COR-L47 (cell line): ENCODE measurements at regions not wholly inside any gene's neighbourhood (a gene's known extent, or its start where the extent isn't known, plus 50 kb on each side); places are given as distances from the start of the nearest gene placed in this dataset.
"Not testable (repeated sequence)": the region's sequence is repeated elsewhere in the genome, so short reads cannot be mapped to it uniquely, and the experiment has no call there.

Experiments used
- DNase-seq: peaks from one replicate; lab custom pipeline; 2025; lab: John Stamatoyannopoulos, UW

- no peak for DNase-seq
Measured at GRCh38 chr1:234862944-234863515, 253.1 kb upstream of the IRF2BP2 start.

DNA sequence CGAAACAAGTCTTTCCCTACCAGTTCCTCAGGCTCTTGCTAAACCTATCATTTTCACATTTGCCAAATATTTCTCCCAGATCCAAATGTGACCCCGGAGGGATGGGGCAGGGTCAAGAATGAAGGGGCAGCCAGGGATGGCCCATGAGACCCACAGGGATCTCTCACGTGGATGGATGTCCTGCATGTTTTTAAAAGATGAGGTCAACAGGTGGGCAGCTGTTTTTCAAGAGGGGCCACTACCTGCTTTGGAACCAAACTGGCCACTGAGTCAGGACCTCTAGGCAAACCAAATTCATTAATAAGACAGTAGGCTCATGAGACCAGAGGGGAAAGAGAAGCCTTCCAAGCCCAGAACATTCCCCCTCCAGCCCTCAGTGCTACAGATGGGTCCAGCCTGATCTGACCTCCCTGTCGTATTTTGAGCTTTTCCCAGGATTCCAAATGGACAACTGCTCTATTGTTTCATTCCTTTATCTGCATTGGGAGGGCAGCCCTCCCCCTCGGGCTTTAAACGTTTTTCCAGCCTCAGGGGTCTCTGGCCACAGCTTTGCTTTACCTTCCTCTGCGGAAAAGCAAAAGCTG is 252.5 kb upstream of the IRF2BP2 start:
- DNase-seq, result no peak

GRCh38 chr1:234861761-234862160 is 251.8 kb upstream of the IRF2BP2 start:
- no peak for DNase-seq

GRCh38 chr1:234861024-234861620 is 251.1 kb upstream of the IRF2BP2 start:
- DNase-seq, result no peak

DNA sequence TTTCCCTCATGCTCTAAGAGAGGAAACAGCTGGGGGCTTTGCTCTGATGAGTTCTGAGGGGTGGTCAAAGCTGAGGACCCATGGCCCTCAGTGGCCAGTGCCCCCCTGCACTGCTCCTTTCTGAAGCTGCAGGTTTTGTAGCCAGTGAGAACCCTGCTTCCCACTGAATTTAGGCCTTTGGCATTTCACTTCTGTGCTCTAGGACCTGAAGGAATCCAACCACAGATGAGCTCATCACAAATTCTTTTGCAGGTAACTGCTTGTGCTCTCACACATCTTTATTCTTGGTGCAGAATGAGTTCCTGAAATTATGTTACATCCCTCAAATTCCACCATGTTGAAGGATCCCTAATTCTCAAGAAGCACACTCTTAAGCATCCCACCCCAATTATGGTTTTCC is 248.7 kb upstream of the IRF2BP2 start:
- DNase-seq, result no peak

- no peak for DNase-seq
Measured at GRCh38 chr1:234856845-234857245, 246.9 kb upstream of the IRF2BP2 start.

GRCh38 chr1:234855851-234856250 is 245.9 kb upstream of the IRF2BP2 start:
- no peak for DNase-seq

DNA sequence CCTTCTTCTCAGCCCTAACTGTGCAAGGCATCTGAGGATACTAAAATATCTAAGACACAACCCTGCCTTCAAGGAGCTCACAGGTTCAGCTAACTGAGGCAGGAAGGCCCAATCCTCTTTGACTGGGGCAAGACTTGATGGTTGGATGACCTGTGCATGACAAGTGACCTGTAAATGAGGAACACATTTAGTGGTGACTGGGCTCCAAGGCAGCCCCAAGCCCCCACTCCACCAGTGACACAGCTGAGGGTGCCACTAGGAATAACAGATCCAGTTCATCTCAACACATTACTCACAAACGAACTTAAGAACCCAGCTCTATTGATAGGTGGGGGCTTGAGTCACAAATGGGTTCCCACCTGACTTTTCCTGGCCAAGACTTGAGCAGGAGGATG is 244.7 kb upstream of the IRF2BP2 start:
- no peak for DNase-seq

DNA sequence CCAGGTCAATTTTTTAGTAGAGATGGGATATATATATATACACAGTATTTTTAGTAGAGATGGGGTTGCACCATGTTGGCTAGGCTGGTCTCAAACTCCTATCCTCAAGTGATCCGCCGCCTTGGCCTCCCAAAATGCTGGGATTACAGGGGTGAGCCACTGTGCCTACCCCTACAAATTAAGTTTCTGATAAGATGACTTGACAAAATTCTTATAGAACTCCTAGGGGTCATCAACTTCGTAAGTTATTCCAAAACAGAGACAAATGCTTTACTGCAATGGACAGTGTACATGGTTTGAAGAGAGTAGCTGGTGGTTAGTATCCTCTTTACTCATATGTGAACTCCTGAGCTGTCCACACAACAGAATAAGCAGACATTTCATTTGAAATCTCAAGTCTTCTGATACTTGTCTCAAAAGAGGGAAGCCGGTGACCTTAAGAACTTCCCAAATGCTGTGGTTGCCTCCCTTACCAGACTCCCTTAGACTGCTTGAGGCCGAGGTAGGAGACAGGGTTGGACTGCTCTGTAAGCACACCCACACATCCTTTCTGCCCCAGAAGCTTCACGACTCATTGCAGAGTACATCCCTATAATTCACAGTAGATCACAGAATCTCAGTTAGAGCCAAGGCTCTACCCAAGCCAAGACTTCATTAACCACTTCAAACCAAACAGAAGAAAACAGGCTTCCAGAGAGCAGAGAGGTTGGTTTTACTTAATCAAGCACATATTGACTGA is 244.1 kb upstream of the IRF2BP2 start:
- DNase-seq, result no peak

- no peak for DNase-seq
Measured at GRCh38 chr1:234852659-234853058, 242.7 kb upstream of the IRF2BP2 start.

DNA sequence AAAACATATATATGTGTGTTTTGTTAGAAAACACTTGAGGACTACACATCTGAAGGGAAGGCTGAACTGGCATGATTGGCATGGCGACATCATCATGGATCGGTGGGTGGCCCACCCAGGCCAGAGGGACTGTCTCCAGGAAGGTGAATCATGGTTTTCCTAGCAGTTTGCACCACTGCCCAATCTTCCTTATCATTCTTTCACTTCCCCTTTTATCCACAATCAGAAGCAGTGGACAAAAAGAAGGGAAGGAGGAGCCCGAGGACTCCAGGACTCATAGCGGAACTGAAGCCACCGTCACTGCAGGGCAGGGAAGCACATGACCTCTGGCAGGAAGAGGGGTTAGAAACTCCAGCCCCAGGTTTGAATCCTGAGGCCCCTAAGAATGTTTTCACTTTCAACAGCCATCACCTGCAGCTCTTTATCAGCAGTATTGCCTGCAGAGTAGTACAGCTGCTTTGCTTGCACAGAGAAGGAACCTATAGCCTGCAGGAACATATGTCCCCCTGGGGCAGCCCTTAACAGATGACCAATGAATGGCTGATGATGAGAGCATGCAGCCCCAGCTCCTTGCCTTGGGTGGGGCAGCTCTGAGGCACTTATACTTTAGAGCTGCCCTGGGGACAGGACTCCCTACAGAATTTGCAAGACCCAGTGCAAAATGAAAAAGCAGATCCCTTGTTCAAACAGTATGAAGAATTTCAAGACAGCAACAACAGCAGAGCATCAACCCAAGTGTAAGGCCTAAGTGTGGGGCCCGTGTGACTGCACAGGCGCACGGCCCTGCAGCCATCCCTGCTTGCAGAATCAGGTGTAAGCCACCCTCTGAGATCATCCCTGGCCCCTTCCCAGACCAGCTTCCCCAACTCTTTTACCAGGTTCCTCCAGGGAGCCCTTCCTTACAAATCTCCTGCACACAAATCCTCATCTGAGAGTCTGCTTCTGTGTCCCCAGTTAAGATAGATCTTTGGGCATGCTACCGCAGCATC is 241.8 kb upstream of the IRF2BP2 start:
- no peak for DNase-seq

GRCh38 chr1:234849832-234850231 is 239.9 kb upstream of the IRF2BP2 start:
- DNase-seq, result no peak

- DNase-seq, result no peak
Measured at GRCh38 chr1:234848972-234849649, 239.1 kb upstream of the IRF2BP2 start.

GRCh38 chr1:234846813-234847212 is 236.8 kb upstream of the IRF2BP2 start:
- not testable (repeated sequence) for DNase-seq

- DNase-seq, result no peak
Measured at GRCh38 chr1:234845836-234846235, 235.9 kb upstream of the IRF2BP2 start.

- no peak for DNase-seq
Measured at GRCh38 chr1:234845097-234845660, 235.2 kb upstream of the IRF2BP2 start.

DNA sequence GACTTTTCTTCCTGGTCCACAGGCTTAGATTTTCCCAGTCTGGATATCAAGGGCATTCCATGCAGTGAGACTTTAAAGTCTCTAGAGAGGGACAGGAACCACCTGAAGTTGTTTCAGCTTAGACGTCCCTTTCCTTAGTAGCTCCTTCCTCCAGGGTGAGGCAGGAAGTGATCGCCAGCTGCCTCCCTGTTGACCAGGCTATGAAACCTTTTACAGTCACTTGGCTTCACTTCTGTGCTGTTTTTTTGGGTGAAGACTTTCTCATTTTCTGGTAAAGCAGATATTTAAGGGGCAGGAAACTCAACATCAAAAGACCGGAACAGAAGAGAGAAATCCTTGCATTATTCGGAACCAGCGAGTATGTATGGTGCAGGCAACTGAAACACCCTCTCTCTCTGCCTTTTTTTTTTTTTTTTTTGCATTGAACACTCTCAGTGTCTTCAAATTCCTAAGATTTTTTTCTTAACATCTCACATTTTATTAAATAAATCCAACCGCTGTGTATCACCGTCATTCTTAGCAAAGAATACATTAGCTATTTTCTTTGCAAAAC is 234.6 kb upstream of the IRF2BP2 start:
- no peak for DNase-seq

GRCh38 chr1:234843946-234844345 is 234.0 kb upstream of the IRF2BP2 start:
- no peak for DNase-seq

DNA sequence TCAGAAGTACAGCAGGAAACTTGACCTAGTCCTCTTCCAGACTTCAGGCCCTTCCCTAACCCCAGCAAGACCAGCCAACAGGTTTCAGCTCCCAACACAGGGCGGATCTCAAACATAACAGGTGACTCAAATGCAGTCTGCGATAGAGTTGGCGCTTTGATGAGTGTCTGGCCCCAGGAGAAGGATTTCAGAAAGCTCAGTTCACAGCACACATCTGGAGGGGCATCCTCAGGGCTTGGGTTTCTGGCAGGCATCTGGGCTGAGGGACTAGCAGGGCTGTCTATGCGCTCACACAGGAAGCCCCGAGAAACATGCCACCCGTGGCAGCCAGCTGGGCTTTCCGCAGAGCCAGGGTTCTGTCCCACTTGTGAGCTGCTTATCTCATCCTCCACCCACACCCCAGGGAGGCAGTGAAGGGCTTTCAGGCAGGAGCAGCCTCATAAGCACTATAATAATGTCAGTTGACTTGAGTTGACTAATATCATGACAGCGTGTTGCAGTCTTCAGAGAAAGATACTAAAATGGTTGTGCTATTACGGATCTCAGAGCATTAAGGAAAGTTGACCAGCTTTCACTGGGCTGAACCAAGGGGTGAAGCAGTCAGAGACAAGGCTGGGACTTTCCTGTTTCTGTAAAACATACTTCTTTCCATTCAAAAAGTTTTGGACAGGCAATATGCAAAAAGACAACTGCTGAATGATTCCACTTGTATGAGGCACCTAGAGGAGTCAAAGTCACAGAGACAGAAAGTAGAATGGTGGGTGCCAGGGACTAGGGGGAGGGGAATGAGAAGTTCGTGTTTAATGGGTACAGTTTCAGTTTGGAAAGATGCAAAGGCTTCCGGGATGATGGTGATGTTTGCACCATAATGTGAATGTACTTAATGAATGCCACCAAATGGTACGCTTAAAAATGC is 233.0 kb upstream of the IRF2BP2 start:
- no peak for DNase-seq
